Activated CD8-positive, alpha-beta memory T cell treated with anti-CD3 and anti-CD28 coated beads for 4 hours (primary cell): ENCODE measurements at regions not wholly inside any gene's neighbourhood (a gene's known extent, or its start where the extent isn't known, plus 50 kb on each side); places are given as distances from the start of the nearest gene placed in this dataset.

Experiments
- DNase-seq, 2 donors: peaks; one replicate each; pipeline ENCODE4 v3.0.0-alpha.2; 2020; ENCODE audit warnings: low read depth in 2 of 2

DNA sequence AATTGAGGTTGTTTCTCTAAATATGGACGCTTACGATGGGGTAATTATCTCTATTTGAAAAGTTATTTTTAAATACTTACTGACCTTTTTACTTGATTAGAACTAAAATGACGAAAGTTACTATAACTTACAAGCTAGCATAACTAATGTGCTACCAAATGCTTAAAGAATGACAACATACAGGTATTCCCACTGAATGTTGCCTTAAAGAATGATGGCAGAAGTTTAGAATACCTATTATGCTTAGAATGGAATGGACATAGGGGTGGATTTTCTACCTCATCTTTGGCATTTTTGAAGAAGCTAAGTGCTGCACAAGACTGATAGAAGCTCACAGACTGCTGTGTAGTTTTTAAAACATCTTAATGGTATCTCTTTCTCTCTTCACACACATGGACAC, 284.8 kb downstream of the THBS2 start:
- no peak for DNase-seq

DNA sequence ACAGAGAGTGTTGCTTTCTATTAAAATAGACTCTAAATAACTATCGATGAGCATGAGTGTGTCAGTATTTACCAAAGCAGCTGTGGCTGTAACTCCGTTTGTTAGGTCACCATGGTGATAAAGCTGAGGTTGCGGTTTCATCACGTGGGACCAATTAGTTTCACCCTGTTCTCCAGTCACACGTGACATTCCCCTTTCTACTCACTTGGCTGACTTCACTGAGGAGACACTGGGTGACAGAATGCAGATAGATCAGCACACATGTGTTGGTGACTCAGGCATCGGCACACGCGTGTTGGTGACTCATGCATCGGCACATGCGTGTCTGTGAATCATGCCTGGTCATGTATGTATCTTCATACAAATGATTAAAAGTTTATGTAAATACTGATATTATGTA, 285.4 kb downstream of the THBS2 start:
- DNase-seq: no peak

- no peak for DNase-seq
Measured at GRCh38 chr6:168967281-168967925, 286.2 kb downstream of the THBS2 start.

DNA sequence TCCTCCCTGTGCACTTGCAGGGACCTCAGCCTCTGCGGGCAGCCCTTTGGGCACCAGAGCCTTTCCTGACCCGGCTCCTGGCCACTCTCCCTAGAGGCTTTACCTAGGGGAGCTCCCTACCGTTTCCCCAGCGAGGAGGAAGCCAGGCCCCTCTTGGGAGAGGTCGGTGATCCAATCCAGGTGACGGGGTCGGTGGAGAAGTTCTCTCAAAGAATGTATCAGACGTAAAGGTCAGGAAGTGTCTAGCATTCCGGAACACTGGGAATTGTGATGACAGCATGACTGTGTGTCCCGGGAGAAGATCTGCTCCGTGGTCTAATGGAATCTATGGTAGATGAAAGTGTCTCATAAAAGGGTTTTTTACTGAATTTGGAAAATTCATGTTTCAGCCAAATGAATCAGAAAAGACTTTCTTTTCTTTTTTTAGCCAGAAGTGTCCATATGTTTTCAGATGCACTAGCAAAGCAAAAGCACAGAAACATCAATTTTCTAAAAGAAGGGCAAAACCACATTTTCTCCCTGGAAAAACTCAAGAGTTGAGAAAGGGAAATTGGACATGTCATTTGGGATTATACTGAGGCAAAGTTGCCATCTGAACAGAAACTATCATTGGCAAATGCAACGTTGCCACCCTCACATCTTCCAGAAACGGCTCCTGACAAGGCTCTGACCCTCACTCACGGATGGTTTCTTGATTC, 289.4 kb downstream of the THBS2 start:
- no peak for DNase-seq

DNA sequence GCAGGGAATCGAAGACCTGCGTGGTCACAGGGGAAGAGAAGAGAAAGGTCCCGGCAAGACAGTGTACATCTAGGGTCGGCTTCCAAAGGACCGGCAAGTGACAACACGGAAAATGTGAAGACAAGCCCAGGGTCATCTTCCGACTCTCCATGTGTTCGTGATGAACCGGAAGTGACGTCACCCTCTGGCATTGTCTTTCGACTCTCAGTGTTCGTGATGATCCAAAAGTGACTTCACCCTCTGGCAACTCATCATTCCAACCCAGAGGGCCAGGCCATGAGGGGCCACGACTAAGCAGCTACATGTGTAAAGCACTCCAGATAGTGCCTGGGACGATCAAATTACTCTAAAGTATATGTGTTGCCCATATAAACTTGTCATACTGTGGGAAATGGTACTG, 290.8 kb downstream of the THBS2 start:
- DNase-seq: no peak

GRCh38 chr6:168961264-168961656, 292.4 kb downstream of the THBS2 start:
- no peak for DNase-seq

DNA sequence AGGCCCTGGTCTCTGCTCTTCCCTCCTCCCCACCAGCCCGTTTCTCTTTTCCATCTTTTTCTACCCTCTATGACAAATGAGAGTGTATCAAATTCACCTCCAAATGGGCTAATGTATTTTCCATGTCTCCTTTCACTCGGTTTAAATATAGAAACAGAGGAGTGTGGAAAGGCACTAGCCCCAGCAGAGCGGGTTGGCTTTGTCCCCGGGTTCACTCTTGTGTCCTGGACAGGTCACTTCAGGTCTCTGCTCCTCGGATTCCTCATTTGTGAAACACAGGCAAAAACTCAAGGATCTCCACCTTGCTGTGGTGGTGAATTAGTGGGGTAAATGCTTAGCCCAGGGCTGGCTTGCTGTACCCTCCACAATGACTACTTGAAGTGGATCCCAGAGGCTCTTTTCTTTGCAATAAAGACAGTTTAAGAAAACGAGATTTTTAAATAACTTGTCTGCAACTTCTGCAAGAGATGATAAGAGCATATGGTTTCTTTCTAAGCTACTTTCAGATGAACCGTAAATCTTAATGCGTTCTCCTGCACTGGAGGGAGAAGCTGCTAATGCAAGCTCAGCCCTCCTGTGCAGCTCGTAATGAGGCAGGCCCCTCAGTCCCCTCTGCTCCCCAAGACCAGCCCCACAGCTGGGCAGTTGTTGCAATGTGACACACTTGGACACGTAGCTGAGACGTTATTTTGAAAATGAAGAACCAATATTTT, 292.9 kb downstream of the THBS2 start:
- no peak for DNase-seq

- no peak for DNase-seq
Measured at GRCh38 chr6:168959696-168960095, 293.9 kb downstream of the THBS2 start.

GRCh38 chr6:168956884-168957730, 296.5 kb downstream of the THBS2 start:
- no peak for DNase-seq

DNA sequence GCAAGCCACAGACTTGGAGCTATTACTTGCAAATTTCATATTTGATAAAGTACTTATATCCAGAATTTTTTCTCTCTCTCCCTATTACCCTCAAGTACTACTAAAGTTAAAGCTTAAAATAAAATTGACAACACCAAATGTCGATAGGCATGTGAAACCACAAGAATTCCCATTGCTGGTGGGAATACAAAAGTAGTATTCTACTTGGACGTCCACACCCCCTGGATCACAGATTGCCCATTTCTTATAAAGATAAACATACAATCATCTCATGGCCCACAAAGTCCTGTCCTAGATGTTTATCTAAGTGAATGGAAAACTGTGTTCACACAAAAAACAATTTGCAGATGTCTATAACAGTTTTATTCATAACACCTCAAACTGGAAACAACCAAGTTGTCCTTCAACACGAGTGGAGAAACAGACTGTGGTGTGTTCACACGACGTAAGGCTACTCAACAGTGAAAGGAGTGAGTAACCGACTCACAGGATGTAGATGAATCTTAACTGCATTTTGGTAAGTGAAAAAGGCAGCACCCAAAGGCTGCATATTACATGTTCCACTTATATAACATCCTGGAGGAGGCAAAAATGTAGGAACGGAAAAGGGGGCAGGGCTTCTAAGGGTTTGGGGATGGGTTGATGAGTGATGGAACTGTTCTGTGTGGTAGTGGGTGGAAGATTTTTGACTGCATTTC, 297.4 kb downstream of the THBS2 start:
- no peak for DNase-seq

- no peak for DNase-seq
Measured at GRCh38 chr6:168953461-168953860, 300.2 kb downstream of the THBS2 start.

GRCh38 chr6:168951217-168951616, 302.4 kb downstream of the THBS2 start:
- DNase-seq: no peak

- no peak for DNase-seq
Measured at GRCh38 chr6:168950858-168951214, 302.8 kb downstream of the THBS2 start.

- DNase-seq: no peak
Measured at GRCh38 chr6:168949981-168950857, 303.4 kb downstream of the THBS2 start.

DNA sequence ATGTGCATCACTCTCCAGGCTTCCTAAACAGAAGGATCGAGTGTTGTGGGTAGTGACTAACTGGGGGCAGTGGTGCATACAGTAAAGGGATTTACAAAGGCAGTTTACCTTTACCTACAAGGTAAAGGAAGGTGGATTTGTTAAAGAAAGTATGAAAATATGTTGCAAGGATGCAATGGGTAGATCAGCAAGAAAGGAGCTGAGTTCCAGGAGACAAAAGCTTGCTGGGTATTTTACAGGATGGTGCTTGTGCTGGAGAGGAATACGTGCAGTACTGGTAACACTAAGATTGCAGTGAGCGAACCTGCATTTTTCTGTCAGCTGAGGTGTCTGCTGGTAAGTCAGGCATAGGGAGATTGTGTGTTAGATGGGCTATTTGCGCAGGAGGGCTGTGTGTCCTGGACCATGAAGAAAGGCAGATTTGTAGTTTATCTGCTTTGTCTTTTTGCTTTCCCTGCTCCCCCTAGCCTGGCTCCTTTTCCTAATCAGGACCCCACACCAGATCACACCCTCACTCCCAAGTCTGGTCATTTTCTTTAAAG, 304.6 kb downstream of the THBS2 start:
- no peak for DNase-seq

- DNase-seq: no peak
Measured at GRCh38 chr6:168948002-168948401, 305.6 kb downstream of the THBS2 start.

DNA sequence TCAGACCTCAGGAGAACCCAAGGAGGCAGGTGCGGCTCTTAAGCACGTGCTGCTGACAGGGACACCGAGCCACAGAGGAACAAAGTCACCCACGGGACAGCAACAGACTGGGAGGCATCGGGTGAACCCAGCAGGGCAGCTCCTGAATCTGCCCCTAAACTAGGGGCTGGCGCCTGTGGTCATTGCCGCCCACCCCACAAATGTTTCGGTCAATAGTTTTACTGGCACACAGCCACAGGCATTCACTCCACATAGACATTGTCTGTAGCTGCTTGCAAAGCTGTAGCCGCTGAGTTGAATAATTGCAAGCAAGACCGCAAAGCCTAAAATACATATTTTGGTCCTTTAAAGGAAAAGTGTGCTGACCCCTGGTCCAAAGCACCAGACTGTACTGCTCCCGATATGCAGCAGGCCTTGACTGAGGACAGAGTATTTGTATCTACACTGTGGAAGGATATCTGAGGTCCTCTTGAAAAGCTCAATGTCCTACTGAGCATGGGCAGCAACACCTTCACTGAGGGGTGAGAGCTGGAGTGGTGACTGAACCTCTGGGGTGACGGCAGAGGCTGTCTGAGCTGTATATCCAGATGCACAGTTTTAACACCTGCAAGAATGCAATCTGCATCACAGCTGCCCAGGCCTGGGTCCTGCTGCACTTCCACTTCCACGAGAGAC, 310.3 kb downstream of the THBS2 start:
- DNase-seq: no peak

DNA sequence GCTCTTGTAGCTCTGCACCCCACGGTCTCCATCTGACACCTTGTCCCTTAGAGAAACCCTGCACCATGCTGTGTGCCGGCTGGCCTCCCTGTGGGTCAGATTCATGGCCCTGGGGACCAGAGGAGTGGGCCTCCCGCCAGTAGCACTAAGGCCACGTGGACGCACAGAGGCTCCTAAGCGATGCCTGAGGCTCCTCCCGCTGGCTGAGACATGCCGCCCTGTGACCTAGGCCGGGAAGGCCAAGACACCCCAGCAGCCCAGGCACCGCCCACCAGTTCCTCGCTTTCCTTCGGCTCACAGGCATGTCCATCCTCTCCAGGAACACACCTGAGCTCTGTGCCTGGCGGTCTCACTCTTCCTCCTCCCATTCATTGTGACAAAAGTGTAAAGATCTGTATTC, 311.0 kb downstream of the THBS2 start:
- no peak for DNase-seq

- no peak for DNase-seq
Measured at GRCh38 chr6:168941036-168941435, 312.6 kb downstream of the THBS2 start.

DNA sequence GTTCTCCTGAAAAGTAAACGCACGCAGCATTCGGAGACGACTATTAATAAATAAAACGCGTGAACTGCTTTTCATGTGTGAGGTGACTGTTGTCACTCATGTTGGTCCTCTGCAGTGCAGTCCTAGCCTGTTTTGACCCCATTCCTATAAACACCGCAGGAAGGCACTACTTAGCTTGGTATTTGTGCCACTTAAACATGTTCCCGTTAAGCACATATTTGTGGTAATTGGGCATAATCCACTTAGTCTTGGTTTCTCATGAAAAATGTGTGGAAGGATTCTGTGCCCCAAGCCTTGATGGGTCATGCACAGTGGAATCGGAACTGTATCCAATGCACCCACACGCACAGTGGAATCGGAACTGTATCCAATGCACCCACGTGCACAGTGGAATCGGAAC, 313.9 kb downstream of the THBS2 start:
- DNase-seq: no peak
